ENCODE measurements at regions not wholly inside any gene's neighbourhood (a gene's known extent, or its start where the extent isn't known, plus 50 kb on each side); places are given as distances from the start of the nearest gene placed in this dataset.

DNA sequence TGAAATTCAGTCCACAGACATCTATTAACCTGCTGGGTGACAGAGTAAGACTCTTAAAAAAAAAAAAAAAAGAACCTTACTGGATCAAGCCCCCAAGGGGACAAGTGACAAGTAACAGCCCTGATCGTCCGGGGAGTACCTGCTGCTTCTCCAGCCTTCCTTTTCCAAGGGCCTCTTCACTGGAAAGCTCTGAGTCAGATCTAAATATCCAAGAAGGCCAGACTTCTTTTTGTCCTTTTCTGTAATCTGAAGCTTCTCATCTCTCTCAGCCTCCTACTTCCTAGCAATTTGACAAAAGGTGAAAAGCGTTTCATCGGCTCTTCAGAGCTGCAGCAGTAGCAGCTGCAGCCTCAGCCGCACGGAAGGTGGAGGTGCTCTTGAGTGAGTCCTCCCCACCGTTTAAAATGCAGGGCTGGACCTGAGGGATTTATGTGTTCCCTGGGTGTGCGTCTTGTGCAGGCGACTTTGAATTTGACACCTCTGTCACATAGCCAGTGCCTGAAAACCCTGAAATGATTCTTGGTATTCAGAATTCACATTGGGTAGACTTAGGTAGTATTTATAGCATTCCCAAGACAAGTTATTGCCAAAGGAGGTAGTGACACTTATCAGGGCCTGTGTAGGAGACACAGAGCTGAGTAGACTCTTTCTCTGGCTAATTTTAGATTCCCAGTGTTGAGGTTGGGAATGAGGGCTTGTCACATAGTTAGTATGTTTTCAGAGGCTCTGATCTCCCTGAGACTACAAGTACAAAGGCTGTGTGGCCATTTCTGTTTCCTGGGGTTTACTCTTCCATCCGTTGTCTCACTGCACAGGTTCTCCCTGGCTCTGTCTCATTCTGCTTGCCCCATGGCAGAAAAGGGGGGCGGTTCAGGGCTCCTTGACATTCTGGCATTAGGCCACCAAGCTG, 291.2 kb upstream of the C2CD4B start:
- no peaks in the 10 kb centered on the region for H3K9me3 ChIP-seq
- TF ChIP-seq, protein P1, sequence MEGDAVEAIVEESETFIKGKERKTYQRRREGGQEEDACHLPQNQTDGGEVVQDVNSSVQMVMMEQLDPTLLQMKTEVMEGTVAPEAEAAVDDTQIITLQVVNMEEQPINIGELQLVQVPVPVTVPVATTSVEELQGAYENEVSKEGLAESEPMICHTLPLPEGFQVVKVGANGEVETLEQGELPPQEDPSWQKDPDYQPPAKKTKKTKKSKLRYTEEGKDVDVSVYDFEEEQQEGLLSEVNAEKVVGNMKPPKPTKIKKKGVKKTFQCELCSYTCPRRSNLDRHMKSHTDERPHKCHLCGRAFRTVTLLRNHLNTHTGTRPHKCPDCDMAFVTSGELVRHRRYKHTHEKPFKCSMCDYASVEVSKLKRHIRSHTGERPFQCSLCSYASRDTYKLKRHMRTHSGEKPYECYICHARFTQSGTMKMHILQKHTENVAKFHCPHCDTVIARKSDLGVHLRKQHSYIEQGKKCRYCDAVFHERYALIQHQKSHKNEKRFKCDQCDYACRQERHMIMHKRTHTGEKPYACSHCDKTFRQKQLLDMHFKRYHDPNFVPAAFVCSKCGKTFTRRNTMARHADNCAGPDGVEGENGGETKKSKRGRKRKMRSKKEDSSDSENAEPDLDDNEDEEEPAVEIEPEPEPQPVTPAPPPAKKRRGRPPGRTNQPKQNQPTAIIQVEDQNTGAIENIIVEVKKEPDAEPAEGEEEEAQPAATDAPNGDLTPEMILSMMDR (IDR thresholded peaks at IDR 0.05) = no peak
- H3K27ac ChIP-seq = peak overlapping the region; percentile 72 to 80
- H3K4me1 ChIP-seq = peaks cover 0 to 46% of the 10 kb centered on the region in 2 donors
- no peaks in the 10 kb centered on the region for H3K27me3 ChIP-seq
- no peaks in the 10 kb centered on the region for H3K36me3 ChIP-seq
- H3K4me3 ChIP-seq = no peak overlapping the region
- DNase-seq (ENCODE audit: low spot score) = no peak

DNA sequence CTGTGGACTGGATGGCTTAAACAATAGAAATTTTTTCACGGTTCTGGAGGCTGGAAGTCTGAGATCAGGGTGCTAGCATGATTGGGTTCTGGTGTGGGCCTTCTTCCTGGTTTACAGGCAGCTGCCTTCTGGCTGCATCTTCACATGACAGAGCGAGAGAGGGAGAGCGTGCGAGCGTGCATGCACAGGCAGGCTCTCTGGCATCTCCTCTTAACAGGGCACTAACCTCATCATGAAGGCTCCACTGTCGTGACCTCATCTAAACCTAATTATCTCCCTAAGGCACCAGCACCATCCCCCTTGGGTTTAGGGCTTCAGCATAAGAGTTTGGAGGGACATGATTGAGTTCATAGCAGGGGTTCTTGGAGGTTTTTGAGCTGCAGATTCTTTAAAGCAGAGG, 292.0 kb upstream of the C2CD4B start:
- H3K9me3 ChIP-seq = no peaks in the 10 kb centered on the region
- no peak overlapping the region for H3K4me3 ChIP-seq
- no peaks in the 10 kb centered on the region for H3K36me3 ChIP-seq
- no peak for DNase-seq (ENCODE audit: low spot score)
- H3K4me1 ChIP-seq = peaks cover 0 to 47% of the 10 kb centered on the region in 2 donors
- H3K27me3 ChIP-seq = no peaks in the 10 kb centered on the region
- TF ChIP-seq, protein P1 (IDR thresholded peaks at IDR 0.05) = no peak
- peak overlapping the region; percentile 72 to 80 for H3K27ac ChIP-seq

DNA sequence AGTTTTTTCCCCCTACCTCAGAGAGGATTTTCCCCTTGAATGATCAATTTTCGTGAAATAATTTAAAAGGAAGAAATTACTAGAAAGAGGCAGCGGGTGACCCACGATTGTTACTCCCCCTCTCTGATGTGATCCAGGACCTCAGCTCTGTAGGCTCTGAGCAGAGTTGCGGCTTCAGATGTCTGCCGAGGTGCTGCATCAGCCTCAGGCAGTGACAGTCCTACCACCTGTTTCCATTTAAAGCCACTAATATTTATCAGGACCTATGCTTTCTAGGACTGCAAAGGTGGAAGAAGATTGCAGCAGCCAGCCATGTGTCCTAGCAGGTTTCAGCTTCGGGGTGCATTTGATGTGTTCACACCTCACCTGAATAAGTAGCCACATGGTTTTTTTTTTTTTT, 294.8 kb upstream of the C2CD4B start:
- H3K27me3 ChIP-seq = no peaks in the 10 kb centered on the region
- H3K27ac ChIP-seq = no peak overlapping the region
- peaks cover 0 to 40% of the 10 kb centered on the region in 2 donors for H3K4me1 ChIP-seq
- no peak overlapping the region for H3K4me3 ChIP-seq
- DNase-seq (ENCODE audit: low spot score) = no peak
- TF ChIP-seq, protein P1 (IDR thresholded peaks at IDR 0.05) = no peak
- H3K9me3 ChIP-seq = no peaks in the 10 kb centered on the region
- no peaks in the 10 kb centered on the region for H3K36me3 ChIP-seq

DNA sequence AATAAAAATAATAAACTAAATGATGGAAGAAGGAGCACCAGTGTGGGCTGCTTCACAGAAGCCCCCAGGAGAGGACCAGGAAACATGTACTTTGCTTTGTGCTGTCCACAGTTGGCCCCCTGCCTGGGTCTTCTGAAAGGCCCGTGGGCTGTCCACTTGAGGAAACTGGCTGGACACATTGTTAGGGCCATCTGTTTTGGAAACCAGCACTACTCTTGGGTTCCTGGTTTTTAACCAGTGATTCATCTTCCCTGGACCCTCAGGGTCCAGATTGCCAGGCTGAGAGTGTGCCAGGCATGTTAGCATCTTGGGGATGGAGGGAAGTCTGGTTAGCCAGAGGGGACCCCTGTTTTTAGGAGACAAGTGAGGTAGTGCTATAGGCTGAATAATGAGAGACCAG, 297.2 kb upstream of the C2CD4B start:
- Histone ChIP-seq H3K27me3 (no peaks in the 10 kb centered on the region), H3K36me3 (no peaks in the 10 kb centered on the region), H3K4me1 (peaks cover 0 to 17% of the 10 kb centered on the region in 2 donors), H3K4me3 (no peak overlapping the region), H3K27ac (no peak overlapping the region), H3K9me3 (no peaks in the 10 kb centered on the region)
- DNase-seq (ENCODE audit: low spot score) = no peak
- TF ChIP-seq, protein P1 (IDR thresholded peaks at IDR 0.05) = no peak

- TF ChIP-seq, protein P1 (IDR thresholded peaks at IDR 0.05) = no peak
- Histone ChIP-seq H3K27me3 (no peaks in the 10 kb centered on the region), H3K9me3 (no peaks in the 10 kb centered on the region), H3K36me3 (no peaks in the 10 kb centered on the region), H3K4me1 (peaks cover 0 to 12% of the 10 kb centered on the region in 2 donors), H3K4me3 (no peak overlapping the region), H3K27ac (peak overlapping the region in 1 of 2 donors; percentile 18)
- DNase-seq (ENCODE audit: low spot score) = no peak
These were observed 297.6 kb upstream of the C2CD4B start for GRCh38 chr15:62462721-62463120.

Data from right atrium auricular region (tissue), 2 donors.